ENCODE measurements at regions not wholly inside any gene's neighbourhood (a gene's known extent, or its start where the extent isn't known, plus 50 kb on each side); places are given as distances from the start of the nearest gene placed in this dataset.

- TF ChIP-seq CTCF (IDR thresholded peaks at IDR 0.05), result no peak
- no peak for TF ChIP-seq EP300 (IDR thresholded peaks at IDR 0.05)
- no peak for TF ChIP-seq POLR2A (IDR thresholded peaks at IDR 0.05)
- 92 to 99% (median 99%) methylated on average over 2 of the region's 2 CpGs for WGBS, 3 donors
- Histone ChIP-seq H3K27ac (no peak overlapping the region), H3K4me1 (ENCODE audit: insufficient read depth) (no peaks in the 10 kb centered on the region), H3K4me3 (no peak overlapping the region), H3K9me3 (no peaks in the 10 kb centered on the region), H3K27me3 (no peaks in the 10 kb centered on the region), H3K36me3 (no peaks in the 10 kb centered on the region)
- no peak for DNase-seq
- intact Hi-C loops (cut with DNase I), result no loop called here
Observed at GRCh38 chr13:76363682-76364289, 522.4 kb downstream of the KCTD12 start.

GRCh38 chr13:76361868-76362267 is 524.3 kb downstream of the KCTD12 start:
- Histone ChIP-seq H3K36me3 (no peaks in the 10 kb centered on the region), H3K4me3 (no peak overlapping the region), H3K27ac (no peak overlapping the region), H3K27me3 (no peaks in the 10 kb centered on the region), H3K4me1 (ENCODE audit: insufficient read depth) (no peaks in the 10 kb centered on the region), H3K9me3 (no peaks in the 10 kb centered on the region)
- TF ChIP-seq CTCF (IDR thresholded peaks at IDR 0.05) (no peak), POLR2A (IDR thresholded peaks at IDR 0.05) (no peak), EP300 (IDR thresholded peaks at IDR 0.05) (no peak)
- intact Hi-C loops (cut with DNase I), result no loop called here
- no peak for DNase-seq

GRCh38 chr13:76351541-76352229 is 534.5 kb downstream of the KCTD12 start:
- no peaks in the 10 kb centered on the region for H3K36me3 ChIP-seq
- H3K9me3 ChIP-seq, result no peaks in the 10 kb centered on the region
- H3K27me3 ChIP-seq, result no peaks in the 10 kb centered on the region
- H3K4me3 ChIP-seq, result no peak overlapping the region
- TF ChIP-seq POLR2A (IDR thresholded peaks at IDR 0.05) (no peak), CTCF (IDR thresholded peaks at IDR 0.05) (no peak), EP300 (IDR thresholded peaks at IDR 0.05) (no peak)
- intact Hi-C loops (cut with DNase I), result no loop called here
- 74 to 82% (median 76%) methylated on average over 5 of the region's 5 CpGs for WGBS, 3 donors
- H3K27ac ChIP-seq, result no peak overlapping the region
- no peaks in the 10 kb centered on the region for H3K4me1 ChIP-seq (ENCODE audit: insufficient read depth)
- no peak for DNase-seq

GRCh38 chr13:76350399-76350798 is 535.8 kb downstream of the KCTD12 start:
- H3K27ac ChIP-seq, result no peak overlapping the region
- DNase-seq, result no peak
- H3K4me1 ChIP-seq (ENCODE audit: insufficient read depth), result no peaks in the 10 kb centered on the region
- no peaks in the 10 kb centered on the region for H3K36me3 ChIP-seq
- TF ChIP-seq POLR2A (IDR thresholded peaks at IDR 0.05) (no peak), EP300 (IDR thresholded peaks at IDR 0.05) (no peak), CTCF (IDR thresholded peaks at IDR 0.05) (no peak)
- 16 to 36% (median 28%) methylated on average over 1 of the region's 1 CpG for WGBS, 3 donors
- no peak overlapping the region for H3K4me3 ChIP-seq
- intact Hi-C loops (cut with DNase I), result no loop called here
- no peaks in the 10 kb centered on the region for H3K9me3 ChIP-seq
- no peaks in the 10 kb centered on the region for H3K27me3 ChIP-seq

Data from ovary (tissue), 7 donors.